Epithelial cell of prostate (primary cell): ENCODE measurements at regions not wholly inside any gene's neighbourhood (a gene's known extent, or its start where the extent isn't known, plus 50 kb on each side); places are given as distances from the start of the nearest gene placed in this dataset.

ENCODE experiments used
- DNase-seq: peaks from one replicate; pipeline ENCODE4 v3.0.0-alpha.2; 2011; ENCODE audit warnings: low read depth, low spot score
- H3K27ac ChIP-seq: fragments of 450-650 bp; 2 replicates; pipeline ENCODE4 v1.5.1; 2017; ENCODE audit warnings: mild to moderate bottlenecking

- no peak for DNase-seq
- H3K27ac ChIP-seq, result no peak overlapping the region
Measured at GRCh38 chr10:10497245-10497644, 520.4 kb upstream of the CELF2 start.

GRCh38 chr10:10498781-10499180 lies 518.9 kb upstream of the CELF2 start:
- DNase-seq, result no peak

GRCh38 chr10:10499839-10500238 lies 517.8 kb upstream of the CELF2 start:
- H3K27ac ChIP-seq, result no peak overlapping the region
- DNase-seq, result no peak

More at GRCh38 chr10:10498781-10499180, 518.9 kb upstream of the CELF2 start:
- H3K27ac ChIP-seq, result no peak overlapping the region

- no peak for DNase-seq
- no peak overlapping the region for H3K27ac ChIP-seq
Measured at GRCh38 chr10:10500937-10501336, 516.7 kb upstream of the CELF2 start.

GRCh38 chr10:10503772-10504171 lies 513.9 kb upstream of the CELF2 start:
- no peak overlapping the region for H3K27ac ChIP-seq
- DNase-seq, result no peak

- no peak overlapping the region for H3K27ac ChIP-seq
- DNase-seq, result no peak
Measured at GRCh38 chr10:10508211-10508610, 509.5 kb upstream of the CELF2 start.

- H3K27ac ChIP-seq, result no peak overlapping the region
- DNase-seq, result no peak
Measured at GRCh38 chr10:10510179-10510578, 507.5 kb upstream of the CELF2 start.

GRCh38 chr10:10513067-10513466 lies 504.6 kb upstream of the CELF2 start:
- no peak overlapping the region for H3K27ac ChIP-seq
- no peak for DNase-seq

GRCh38 chr10:10513898-10514297 lies 503.8 kb upstream of the CELF2 start:
- no peak for DNase-seq
- H3K27ac ChIP-seq, result no peak overlapping the region

GRCh38 chr10:10514797-10515196 lies 502.9 kb upstream of the CELF2 start:
- H3K27ac ChIP-seq, result no peak overlapping the region

GRCh38 chr10:10515479-10516204 lies 502.0 kb upstream of the CELF2 start:
- no peak overlapping the region for H3K27ac ChIP-seq
- no peak for DNase-seq

More at GRCh38 chr10:10514797-10515196, 502.9 kb upstream of the CELF2 start:
- no peak for DNase-seq

- no peak for DNase-seq
- H3K27ac ChIP-seq, result no peak overlapping the region
Measured at GRCh38 chr10:10516346-10517130, 501.1 kb upstream of the CELF2 start.

GRCh38 chr10:10517866-10518265 lies 499.8 kb upstream of the CELF2 start:
- no peak overlapping the region for H3K27ac ChIP-seq
- no peak for DNase-seq

- no peak overlapping the region for H3K27ac ChIP-seq
- no peak for DNase-seq
Measured at GRCh38 chr10:10519674-10520073, 498.0 kb upstream of the CELF2 start.

GRCh38 chr10:10520491-10521385 lies 496.9 kb upstream of the CELF2 start:
- DNase-seq, result no peak
- H3K27ac ChIP-seq, result no peak overlapping the region

GRCh38 chr10:10526846-10527245 lies 490.8 kb upstream of the CELF2 start:
- DNase-seq, result no peak
- no peak overlapping the region for H3K27ac ChIP-seq

- H3K27ac ChIP-seq, result no peak overlapping the region
- DNase-seq, result no peak
Measured at GRCh38 chr10:10527861-10528562, 489.7 kb upstream of the CELF2 start.

- no peak overlapping the region for H3K27ac ChIP-seq
- DNase-seq, result no peak
Measured at GRCh38 chr10:10528563-10528910, 489.1 kb upstream of the CELF2 start.

- H3K27ac ChIP-seq, result no peak overlapping the region
- DNase-seq, result no peak
Measured at GRCh38 chr10:10530313-10530712, 487.4 kb upstream of the CELF2 start.

GRCh38 chr10:10532236-10532635 lies 485.4 kb upstream of the CELF2 start:
- no peak for DNase-seq
- no peak overlapping the region for H3K27ac ChIP-seq
